ENCODE measurements at regions not wholly inside any gene's neighbourhood (a gene's known extent, or its start where the extent isn't known, plus 50 kb on each side); places are given as distances from the start of the nearest gene placed in this dataset.

- TF ChIP-seq CTCF (IDR thresholded peaks at IDR 0.05), result no peak
- TF ChIP-seq POLR2A (IDR thresholded peaks at IDR 0.05), result no peak
These were observed 395.0 kb downstream of the EFNB2 start for GRCh38 chr13:106140476-106140875.
